ENCODE measurements at regions not wholly inside any gene's neighbourhood (a gene's known extent, or its start where the extent isn't known, plus 50 kb on each side); places are given as distances from the start of the nearest gene placed in this dataset.

GRCh38 chr3:78494851-78495250, 1272.9 kb downstream of the ROBO1 start:
- H3K9ac ChIP-seq (ENCODE audit: control insufficient read depth, extremely low read depth, insufficient read depth, low read length): no peak overlapping the region

DNA sequence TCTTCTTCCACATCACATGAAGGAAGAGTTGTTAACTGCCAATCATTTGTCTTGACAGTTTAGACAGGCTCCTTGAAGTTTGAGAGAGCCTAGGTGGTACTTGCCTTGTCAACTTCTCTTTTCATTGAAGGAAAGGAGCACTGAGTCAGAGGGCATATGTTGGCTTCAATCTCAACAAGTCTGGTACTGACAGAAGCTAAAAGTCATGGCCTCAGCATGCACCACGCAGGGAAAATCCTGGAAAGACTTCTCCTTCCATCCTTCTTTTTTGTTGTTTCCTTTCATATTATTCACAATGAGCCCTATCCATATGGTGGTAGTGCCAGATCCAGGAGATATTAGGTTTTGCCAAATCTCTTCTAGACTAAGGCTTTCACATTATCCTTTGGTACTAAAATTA, 1272.5 kb downstream of the ROBO1 start:
- Histone ChIP-seq H3K79me2 (ENCODE audit: control insufficient read depth, insufficient read depth, low read length) (no peaks in the 10 kb centered on the region), H3K4me3 (ENCODE audit: control insufficient read depth in 2 of 3, extremely low read depth in 1 of 3, insufficient read depth in 2 of 3, low read depth in 1 of 3, low read length in 3 of 3) (no peak overlapping the region), H3K9ac (ENCODE audit: control insufficient read depth, extremely low read depth, insufficient read depth, low read length) (no peak overlapping the region), H3K36me3 (ENCODE audit: control insufficient read depth in 2 of 2, extremely low read depth in 1 of 2, insufficient read depth in 2 of 2, low read length in 2 of 2) (no peaks in the 10 kb centered on the region), H3K4me1 (ENCODE audit: control insufficient read depth, extremely low read depth, insufficient read depth, low read length) (no peaks in the 10 kb centered on the region), H3K4me2 (ENCODE audit: control insufficient read depth, extremely low read depth, insufficient read depth, low read depth, low read length) (no peak overlapping the region), H2AFZ (ENCODE audit: control insufficient read depth, low read length) (no peak overlapping the region), H3K9me3 (ENCODE audit: control insufficient read depth, low read depth, low read length) (no peaks in the 10 kb centered on the region), H4K20me1 (ENCODE audit: control insufficient read depth, extremely low read depth, insufficient read depth, low read length) (no peaks in the 10 kb centered on the region), H3K9me1 (ENCODE audit: control insufficient read depth, extremely low read depth, insufficient read depth, low read length) (no peaks in the 10 kb centered on the region), H3K27ac (ENCODE audit: control insufficient read depth, insufficient read depth, low read length) (no peak overlapping the region), H3K27me3 (ENCODE audit: control insufficient read depth, extremely low read depth, insufficient read depth, low read length) (no peaks in the 10 kb centered on the region)
- dilution Hi-C loops (cut with MboI; ENCODE audit: extremely low pct_ligation_motif_present, low sequenced_read_pairs): no loop called here
- DNase-seq (ENCODE audit: low read depth, low spot score): no peak
- TF ChIP-seq, protein P1, sequence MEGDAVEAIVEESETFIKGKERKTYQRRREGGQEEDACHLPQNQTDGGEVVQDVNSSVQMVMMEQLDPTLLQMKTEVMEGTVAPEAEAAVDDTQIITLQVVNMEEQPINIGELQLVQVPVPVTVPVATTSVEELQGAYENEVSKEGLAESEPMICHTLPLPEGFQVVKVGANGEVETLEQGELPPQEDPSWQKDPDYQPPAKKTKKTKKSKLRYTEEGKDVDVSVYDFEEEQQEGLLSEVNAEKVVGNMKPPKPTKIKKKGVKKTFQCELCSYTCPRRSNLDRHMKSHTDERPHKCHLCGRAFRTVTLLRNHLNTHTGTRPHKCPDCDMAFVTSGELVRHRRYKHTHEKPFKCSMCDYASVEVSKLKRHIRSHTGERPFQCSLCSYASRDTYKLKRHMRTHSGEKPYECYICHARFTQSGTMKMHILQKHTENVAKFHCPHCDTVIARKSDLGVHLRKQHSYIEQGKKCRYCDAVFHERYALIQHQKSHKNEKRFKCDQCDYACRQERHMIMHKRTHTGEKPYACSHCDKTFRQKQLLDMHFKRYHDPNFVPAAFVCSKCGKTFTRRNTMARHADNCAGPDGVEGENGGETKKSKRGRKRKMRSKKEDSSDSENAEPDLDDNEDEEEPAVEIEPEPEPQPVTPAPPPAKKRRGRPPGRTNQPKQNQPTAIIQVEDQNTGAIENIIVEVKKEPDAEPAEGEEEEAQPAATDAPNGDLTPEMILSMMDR (optimal IDR thresholded peaks at IDR 0.05 in 1 of 3, IDR thresholded peaks at IDR 0.05 in 1 of 3, conservative IDR thresholded peaks at IDR 0.05 in 1 of 3; ENCODE audit: extremely low read depth in 1 of 3, insufficient read depth in 2 of 3, low read length in 3 of 3): no peak
- no peak for TF ChIP-seq EZH2 (IDR thresholded peaks at IDR 0.05; ENCODE audit: low read length)
- FAIRE-seq: no peak

More at GRCh38 chr3:78494851-78495250, 1272.9 kb downstream of the ROBO1 start:
- Histone ChIP-seq H3K9me3 (ENCODE audit: control insufficient read depth, low read depth, low read length) (no peaks in the 10 kb centered on the region), H3K4me3 (ENCODE audit: control insufficient read depth in 2 of 3, extremely low read depth in 1 of 3, insufficient read depth in 2 of 3, low read depth in 1 of 3, low read length in 3 of 3) (no peak overlapping the region), H3K4me1 (ENCODE audit: control insufficient read depth, extremely low read depth, insufficient read depth, low read length) (no peaks in the 10 kb centered on the region), H4K20me1 (ENCODE audit: control insufficient read depth, extremely low read depth, insufficient read depth, low read length) (no peaks in the 10 kb centered on the region), H3K9me1 (ENCODE audit: control insufficient read depth, extremely low read depth, insufficient read depth, low read length) (no peaks in the 10 kb centered on the region), H3K79me2 (ENCODE audit: control insufficient read depth, insufficient read depth, low read length) (no peaks in the 10 kb centered on the region), H3K4me2 (ENCODE audit: control insufficient read depth, extremely low read depth, insufficient read depth, low read depth, low read length) (no peak overlapping the region), H3K27ac (ENCODE audit: control insufficient read depth, insufficient read depth, low read length) (no peak overlapping the region), H3K36me3 (ENCODE audit: control insufficient read depth in 2 of 2, extremely low read depth in 1 of 2, insufficient read depth in 2 of 2, low read length in 2 of 2) (no peaks in the 10 kb centered on the region), H3K27me3 (ENCODE audit: control insufficient read depth, extremely low read depth, insufficient read depth, low read length) (no peaks in the 10 kb centered on the region), H2AFZ (ENCODE audit: control insufficient read depth, low read length) (no peak overlapping the region)
- no peak for TF ChIP-seq EZH2 (IDR thresholded peaks at IDR 0.05; ENCODE audit: low read length)
- TF ChIP-seq, protein P1 (optimal IDR thresholded peaks at IDR 0.05 in 1 of 3, IDR thresholded peaks at IDR 0.05 in 1 of 3, conservative IDR thresholded peaks at IDR 0.05 in 1 of 3; ENCODE audit: extremely low read depth in 1 of 3, insufficient read depth in 2 of 3, low read length in 3 of 3): no peak
- FAIRE-seq (no peak), DNase-seq (ENCODE audit: low read depth, low spot score) (no peak)
- dilution Hi-C loops (cut with MboI; ENCODE audit: extremely low pct_ligation_motif_present, low sequenced_read_pairs): no loop called here

All from keratinocyte (primary cell).